H9 (cell line): ENCODE measurements at regions not wholly inside any gene's neighbourhood (a gene's known extent, or its start where the extent isn't known, plus 50 kb on each side); places are given as distances from the start of the nearest gene placed in this dataset.

Experiments
- DNase-seq: peaks from one replicate; pipeline ENCODE4 v3.0.0-alpha.2; 2017
- H2AFZ ChIP-seq: one replicate; pipeline ENCODE4 v1.6.1; 2013; ENCODE audit warnings: mild to moderate bottlenecking, low read length, control low read depth, moderate library complexity
- H2AK5ac ChIP-seq: 2 replicates; pipeline ENCODE4 v1.6.1; 2013; ENCODE audit warnings: low read length, control low read depth, mixed read lengths; ENCODE audit not compliant: insufficient read length
- H2BK120ac ChIP-seq: one replicate; pipeline ENCODE4 v1.6.1; 2013; ENCODE audit warnings: low read depth, mild to moderate bottlenecking, low read length, control low read depth, inconsistent platforms; ENCODE audit not compliant: poor library complexity, severe bottlenecking
- H2BK12ac ChIP-seq: 2 replicates; pipeline ENCODE4 v1.6.1; 2013; ENCODE audit warnings: low read length, control low read depth, mixed read lengths, low read depth; ENCODE audit not compliant: insufficient read length
- H2BK15ac ChIP-seq: 2 replicates; pipeline ENCODE4 v1.6.1; 2013; ENCODE audit warnings: low read depth, low read length, control low read depth
- H2BK20ac ChIP-seq: one replicate; pipeline ENCODE4 v1.6.1; 2013; ENCODE audit warnings: low read depth, mild to moderate bottlenecking, low read length, control low read depth, inconsistent platforms; ENCODE audit not compliant: poor library complexity, severe bottlenecking
- H2BK5ac ChIP-seq: 2 replicates; pipeline ENCODE4 v1.6.1; 2013; ENCODE audit warnings: low read length, control low read depth, mixed read lengths; ENCODE audit not compliant: insufficient read length
- H3K14ac ChIP-seq: 2 replicates; pipeline ENCODE4 v1.6.1; 2013; ENCODE audit warnings: low read length, control low read depth; ENCODE audit not compliant: insufficient read depth
- H3K18ac ChIP-seq: 2 replicates; pipeline ENCODE4 v1.6.1; 2013; ENCODE audit warnings: low read depth, mild to moderate bottlenecking, mixed read lengths, low read length, control low read depth; ENCODE audit not compliant: insufficient read length
- H3K23ac ChIP-seq: 2 replicates; pipeline ENCODE4 v1.6.1; 2013; ENCODE audit warnings: low read length, control low read depth, mixed read lengths, low read depth; ENCODE audit not compliant: insufficient read length
- H3K23me2 ChIP-seq: 2 replicates; pipeline ENCODE4 v1.6.1; 2013; ENCODE audit warnings: low read depth, mild to moderate bottlenecking, mixed read lengths, low read length, control low read depth; ENCODE audit not compliant: insufficient read length, poor library complexity, severe bottlenecking
- H3K27ac ChIP-seq: 2 replicates; pipeline ENCODE4 v1.5.1; 2013; ENCODE audit warnings: low read length, control low read depth, mixed read lengths, low read depth; ENCODE audit not compliant: insufficient read length
- H3K27me3 ChIP-seq: 2 replicates; pipeline ENCODE4 v1.6.1; 2013; ENCODE audit warnings: low read length, control low read depth, inconsistent platforms; ENCODE audit not compliant: insufficient read depth
- H3K4ac ChIP-seq: 2 replicates; pipeline ENCODE4 v1.6.1; 2013; ENCODE audit warnings: low read depth, mild to moderate bottlenecking, control low read depth, inconsistent platforms, low read length, moderate library complexity
- H3K4me1 ChIP-seq: 2 replicates; pipeline ENCODE4 v1.6.1; 2013; ENCODE audit warnings: low read length, control low read depth, inconsistent platforms; ENCODE audit not compliant: insufficient read depth
- H3K4me2 ChIP-seq: 2 replicates; pipeline ENCODE4 v1.6.1; 2013; ENCODE audit warnings: low read length, control low read depth, mixed read lengths; ENCODE audit not compliant: insufficient read length, insufficient read depth
- H3K56ac ChIP-seq: 2 replicates; pipeline ENCODE4 v1.6.1; 2013; ENCODE audit warnings: low read depth, mild to moderate bottlenecking, mixed read lengths, low read length, control low read depth; ENCODE audit not compliant: insufficient read length
- H3K79me1 ChIP-seq: 2 replicates; pipeline ENCODE4 v1.6.1; 2013; ENCODE audit warnings: low read depth, mild to moderate bottlenecking, moderate library complexity, low read length, control low read depth, inconsistent platforms; ENCODE audit not compliant: insufficient read depth, poor library complexity, severe bottlenecking
- H3K79me2 ChIP-seq: 2 replicates; pipeline ENCODE4 v1.6.1; 2013; ENCODE audit warnings: low read length, control low read depth, inconsistent platforms; ENCODE audit not compliant: insufficient read depth
- H3K9ac ChIP-seq: 2 replicates; pipeline ENCODE4 v1.6.1; 2013; ENCODE audit warnings: low read length, control low read depth, mixed read lengths; ENCODE audit not compliant: insufficient read length; ENCODE audit errors: extremely low read depth
- H3K9me3 ChIP-seq: one replicate; pipeline ENCODE4 v1.6.1; 2013; ENCODE audit warnings: low read depth, low read length, inconsistent platforms; ENCODE audit not compliant: control insufficient read depth
- H3T11ph ChIP-seq: one replicate; pipeline ENCODE4 v1.6.1; 2013; ENCODE audit warnings: mild to moderate bottlenecking, low read length, control low read depth, inconsistent platforms
- H4K20me1 ChIP-seq: one replicate; pipeline ENCODE4 v1.6.1; 2013; ENCODE audit not compliant: control insufficient read depth, insufficient read length, insufficient read depth
- H4K5ac ChIP-seq: 2 replicates; pipeline ENCODE4 v1.6.1; 2013; ENCODE audit warnings: low read depth, mild to moderate bottlenecking, mixed read lengths, low read length, control low read depth; ENCODE audit not compliant: insufficient read length
- H4K8ac ChIP-seq: replicated peaks from 2 replicates; pipeline ENCODE4 v1.6.1; 2013; ENCODE audit warnings: low read length, control low read depth, mixed read lengths, low read depth; ENCODE audit not compliant: insufficient read length
- H4K91ac ChIP-seq: 2 replicates; pipeline ENCODE4 v1.6.1; 2013; ENCODE audit warnings: low read depth, mild to moderate bottlenecking, moderate library complexity, mixed read lengths, low read length, control low read depth; ENCODE audit not compliant: insufficient read length
- H3K27ac Mint-ChIP-seq, 3 experiments: 2 replicates in 2 of 3; 3 replicates in 1 of 3; pipeline ENCODE4 v1.8.0; 2020 to 2021; ENCODE audit warnings: mixed read lengths in 3 of 3, mild to moderate bottlenecking in 1 of 3, moderate library complexity in 1 of 3
- H3K27me3 Mint-ChIP-seq: 2 replicates; pipeline ENCODE4 v1.8.0; 2021; ENCODE audit warnings: low read depth, mild to moderate bottlenecking, moderate library complexity, mixed read lengths
- H3K36me3 Mint-ChIP-seq, 3 experiments: 2 replicates in 2 of 3; 3 replicates in 1 of 3; pipeline ENCODE4 v1.8.0; 2020 to 2021; ENCODE audit warnings: low read depth in 3 of 3, mixed read lengths in 3 of 3; ENCODE audit not compliant: insufficient read depth in 1 of 3
- H3K4me1 Mint-ChIP-seq, 2 experiments: 2 replicates each; pipeline ENCODE4 v1.8.0; 2020; ENCODE audit warnings: mixed read lengths in 2 of 2
- H3K4me3 Mint-ChIP-seq, 2 experiments: 2 replicates in 1 of 2; 3 replicates in 1 of 2; pipeline ENCODE4 v1.8.0; 2020 to 2021; ENCODE audit warnings: mild to moderate bottlenecking in 2 of 2, mixed read lengths in 2 of 2, moderate library complexity in 1 of 2
- H3K9me3 Mint-ChIP-seq, 2 experiments: 2 replicates in 1 of 2; 3 replicates in 1 of 2; pipeline ENCODE4 v1.8.0; 2020; ENCODE audit warnings: mild to moderate bottlenecking in 2 of 2, mixed read lengths in 2 of 2, moderate library complexity in 1 of 2
- WGBS: extraction: QIAGEN DNeasy Blood & Tissue Kit; methylation state at CpG from one replicate; pipeline ENCODE4 v1.1.7; 2013; ENCODE audit warnings: missing lambda C conversion rate, low lambda C conversion rate, mixed read lengths; ENCODE audit not compliant: insufficient read length; ENCODE audit errors: extremely low coverage; 5-methylcytosine and 5-hydroxymethylcytosine counted together
- TF ChIP-seq, protein P1 (sequence below): fragments of 200-600 bp; sonication (generic); conservative IDR thresholded peaks from 3 replicates; pipeline ENCODE4 v1.8.0; 2021; ENCODE audit warnings: antibody characterized with exemption, mild to moderate bottlenecking

DNA sequence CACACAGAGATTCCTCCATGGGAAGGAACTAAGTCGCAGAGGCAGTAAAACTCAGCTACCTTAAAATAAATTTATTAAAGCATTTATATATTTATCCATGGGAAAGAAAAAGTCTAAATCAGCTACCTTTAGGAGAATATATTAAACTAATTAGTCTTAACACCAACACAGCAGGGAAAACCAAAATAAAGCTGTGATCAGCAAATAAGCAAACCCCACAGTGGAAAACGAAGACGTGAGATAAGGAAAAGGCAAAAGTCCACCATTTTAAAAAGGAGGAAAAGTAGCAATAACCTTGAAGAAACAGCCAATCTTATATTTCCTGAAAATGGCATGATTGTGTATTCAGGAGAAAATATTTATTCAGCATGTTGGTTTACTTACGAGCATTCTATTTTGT, 473.0 kb upstream of the ROBO2 start:
- H2AFZ ChIP-seq, result no peak overlapping the region
- no peak overlapping the region for H4K91ac ChIP-seq
- no peak overlapping the region for H3K9ac ChIP-seq
- H3K9me3 Mint-ChIP-seq, result no peaks in the 10 kb centered on the region
- no peaks in the 10 kb centered on the region for H3K36me3 Mint-ChIP-seq
- H3K56ac ChIP-seq, result no peak overlapping the region
- no peak overlapping the region for H2BK15ac ChIP-seq
- H3K79me1 ChIP-seq, result no peaks in the 10 kb centered on the region
- DNase-seq, result no peak
- H3K79me2 ChIP-seq, result no peaks in the 10 kb centered on the region
- H3K4me1 Mint-ChIP-seq, result peaks cover 7 to 8% of the 10 kb centered on the region in 2 experiments
- H3K4me3 Mint-ChIP-seq, result no peak overlapping the region
- H2BK120ac ChIP-seq, result no peak overlapping the region
- no peak overlapping the region for H3K14ac ChIP-seq
- H4K20me1 ChIP-seq, result no peaks in the 10 kb centered on the region
- H3K4me2 ChIP-seq, result no peak overlapping the region
- no peak overlapping the region for H2BK12ac ChIP-seq
- H3K4me1 ChIP-seq, result no peaks in the 10 kb centered on the region; the same call in 1 of the 2 replicates
- no peaks in the 10 kb centered on the region for H3K27me3 ChIP-seq
- no peak overlapping the region for H2BK5ac ChIP-seq
- WGBS, result no CpG with 5 or more reads among the region's 4 CpGs
- TF ChIP-seq, protein P1, sequence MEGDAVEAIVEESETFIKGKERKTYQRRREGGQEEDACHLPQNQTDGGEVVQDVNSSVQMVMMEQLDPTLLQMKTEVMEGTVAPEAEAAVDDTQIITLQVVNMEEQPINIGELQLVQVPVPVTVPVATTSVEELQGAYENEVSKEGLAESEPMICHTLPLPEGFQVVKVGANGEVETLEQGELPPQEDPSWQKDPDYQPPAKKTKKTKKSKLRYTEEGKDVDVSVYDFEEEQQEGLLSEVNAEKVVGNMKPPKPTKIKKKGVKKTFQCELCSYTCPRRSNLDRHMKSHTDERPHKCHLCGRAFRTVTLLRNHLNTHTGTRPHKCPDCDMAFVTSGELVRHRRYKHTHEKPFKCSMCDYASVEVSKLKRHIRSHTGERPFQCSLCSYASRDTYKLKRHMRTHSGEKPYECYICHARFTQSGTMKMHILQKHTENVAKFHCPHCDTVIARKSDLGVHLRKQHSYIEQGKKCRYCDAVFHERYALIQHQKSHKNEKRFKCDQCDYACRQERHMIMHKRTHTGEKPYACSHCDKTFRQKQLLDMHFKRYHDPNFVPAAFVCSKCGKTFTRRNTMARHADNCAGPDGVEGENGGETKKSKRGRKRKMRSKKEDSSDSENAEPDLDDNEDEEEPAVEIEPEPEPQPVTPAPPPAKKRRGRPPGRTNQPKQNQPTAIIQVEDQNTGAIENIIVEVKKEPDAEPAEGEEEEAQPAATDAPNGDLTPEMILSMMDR, result no peak
- H4K8ac ChIP-seq, result no peak overlapping the region
- H3K18ac ChIP-seq, result no peak overlapping the region
- no peak overlapping the region for H2AK5ac ChIP-seq
- H2BK20ac ChIP-seq, result no peak overlapping the region
- no peaks in the 10 kb centered on the region for H3K23me2 ChIP-seq
- H3K27ac Mint-ChIP-seq, result no peak overlapping the region
- H3T11ph ChIP-seq, result no peak overlapping the region
- no peak overlapping the region for H3K4ac ChIP-seq
- no peak overlapping the region for H3K23ac ChIP-seq
- no peaks in the 10 kb centered on the region for H3K9me3 ChIP-seq
- no peaks in the 10 kb centered on the region for H3K27me3 Mint-ChIP-seq
- H3K27ac ChIP-seq, result no peak overlapping the region
- no peak overlapping the region for H4K5ac ChIP-seq
